DND-41 (cell line): ENCODE measurements at regions not wholly inside any gene's neighbourhood (a gene's known extent, or its start where the extent isn't known, plus 50 kb on each side); places are given as distances from the start of the nearest gene placed in this dataset.

ENCODE experiments used
- ATAC-seq: fragments of 200-7000 bp; cut with Tn5 transposase; 3 replicates; pipeline ENCODE4 v1.9.1; 2021; ENCODE audit warnings: low read depth; ENCODE audit not compliant: insufficient read depth
- DNase-seq: peaks from one replicate; pipeline ENCODE4 v3.0.0-alpha.2; 2020
- H2AFZ ChIP-seq: 2 replicates; pipeline ENCODE4 v1.6.0; 2012; ENCODE audit warnings: low read depth, low read length
- H3K27ac ChIP-seq: 2 replicates; pipeline ENCODE4 v1.5.1; 2012; ENCODE audit warnings: low read length, inconsistent platforms
- H3K27me3 ChIP-seq: fragments of 200-600 bp; sonication (generic); 2 replicates; pipeline ENCODE4 v1.6.0; 2012; ENCODE audit warnings: low read length, mild to moderate bottlenecking, inconsistent platforms; ENCODE audit not compliant: insufficient read depth, poor library complexity
- H3K36me3 ChIP-seq: 2 replicates; pipeline ENCODE4 v1.5.1; 2012; ENCODE audit warnings: low read length, inconsistent platforms; ENCODE audit not compliant: insufficient read depth
- H3K4me1 ChIP-seq: 2 replicates; pipeline ENCODE4 v1.5.1; 2012; ENCODE audit warnings: mild to moderate bottlenecking, low read length; ENCODE audit not compliant: insufficient read depth
- H3K4me2 ChIP-seq: 2 replicates; pipeline ENCODE4 v1.6.0; 2012; ENCODE audit warnings: mild to moderate bottlenecking, moderate library complexity, low read length, inconsistent platforms; ENCODE audit not compliant: insufficient read depth
- H3K4me3 ChIP-seq, 2 experiments: fragments of 200-600 bp in 1 of 2; shearing (Covaris generic) in 1 of 2; 2 replicates each; pipeline ENCODE4 v1.5.1; 2012 to 2016; ENCODE audit warnings: inconsistent platforms in 2 of 2, low read length in 2 of 2, mild to moderate bottlenecking in 2 of 2, low read depth in 1 of 2, moderate library complexity in 1 of 2
- H3K79me2 ChIP-seq: 2 replicates; pipeline ENCODE4 v1.6.0; 2012; ENCODE audit warnings: low read length, inconsistent platforms; ENCODE audit not compliant: insufficient read depth
- H3K9ac ChIP-seq: 2 replicates; pipeline ENCODE4 v1.6.0; 2012; ENCODE audit warnings: low read depth, mild to moderate bottlenecking, inconsistent platforms, low read length, moderate library complexity
- H3K9me3 ChIP-seq: 2 replicates; pipeline ENCODE4 v1.5.1; 2012; ENCODE audit warnings: low read length, moderate library complexity, mild to moderate bottlenecking, inconsistent platforms; ENCODE audit not compliant: insufficient read depth, severe bottlenecking
- H4K20me1 ChIP-seq: 2 replicates; pipeline ENCODE4 v1.6.0; 2012; ENCODE audit warnings: low read length; ENCODE audit not compliant: insufficient read depth
- EZH2 ChIP-seq: IDR thresholded peaks from 3 replicates; pipeline ENCODE4 v1.6.1; 2012; ENCODE audit warnings: borderline replicate concordance, low read depth, mild to moderate bottlenecking, moderate library complexity, low read length, inconsistent platforms; ENCODE audit not compliant: severe bottlenecking
- TF ChIP-seq, protein P1 (sequence below): IDR thresholded peaks from 2 replicates; pipeline ENCODE4 v1.5.1; 2012; ENCODE audit warnings: borderline replicate concordance, low read length, moderate library complexity, mild to moderate bottlenecking; ENCODE audit not compliant: poor library complexity, severe bottlenecking; ENCODE audit errors: extremely low read depth

DNA sequence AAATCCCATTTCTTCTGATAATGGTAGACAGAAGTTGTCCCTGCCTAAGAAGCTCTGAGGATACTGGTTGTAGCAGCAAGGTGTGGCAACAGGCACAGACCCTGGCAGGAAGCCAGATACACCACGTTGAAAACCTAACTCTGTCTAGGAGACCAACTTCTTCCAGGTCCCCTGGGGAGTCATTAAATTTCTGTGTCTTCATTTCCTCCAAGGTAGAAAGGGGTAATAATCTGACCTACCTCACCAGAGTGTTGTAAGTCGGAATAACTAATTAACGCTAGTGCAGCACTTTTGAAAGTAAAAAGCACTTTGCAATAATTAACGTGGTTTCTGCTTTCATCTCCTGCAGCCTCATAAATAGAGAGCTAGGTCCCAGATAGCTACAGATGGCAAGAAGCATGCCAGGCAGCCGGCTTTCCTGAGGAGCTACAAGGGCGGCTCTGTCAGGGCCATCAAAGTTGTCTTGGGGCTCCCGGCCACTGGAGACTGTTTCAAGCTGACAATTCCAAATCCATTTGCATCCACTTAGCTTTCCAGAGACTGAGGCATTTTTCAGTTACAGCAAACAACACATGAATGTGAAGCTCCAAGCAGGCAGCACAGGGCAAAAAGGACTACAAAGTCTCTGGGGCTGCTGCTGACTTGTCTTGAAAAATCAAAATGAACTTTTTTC is 176.2 kb downstream of the FOXO1 start:
- Histone ChIP-seq H3K27ac (no peak overlapping the region), H3K27me3 (peaks cover 20% of the 10 kb centered on the region), H2AFZ (no peak overlapping the region), H3K79me2 (no peaks in the 10 kb centered on the region), H3K4me2 (no peak overlapping the region), H3K9me3 (no peaks in the 10 kb centered on the region), H3K9ac (no peak overlapping the region), H3K4me1 (no peaks in the 10 kb centered on the region), H4K20me1 (no peaks in the 10 kb centered on the region; the same call in 1 of the 2 replicates), H3K36me3 (no peaks in the 10 kb centered on the region), H3K4me3 (no peak overlapping the region)
- no peak for ATAC-seq
- no peak for DNase-seq
- TF ChIP-seq EZH2: no peak
- TF ChIP-seq, protein P1, sequence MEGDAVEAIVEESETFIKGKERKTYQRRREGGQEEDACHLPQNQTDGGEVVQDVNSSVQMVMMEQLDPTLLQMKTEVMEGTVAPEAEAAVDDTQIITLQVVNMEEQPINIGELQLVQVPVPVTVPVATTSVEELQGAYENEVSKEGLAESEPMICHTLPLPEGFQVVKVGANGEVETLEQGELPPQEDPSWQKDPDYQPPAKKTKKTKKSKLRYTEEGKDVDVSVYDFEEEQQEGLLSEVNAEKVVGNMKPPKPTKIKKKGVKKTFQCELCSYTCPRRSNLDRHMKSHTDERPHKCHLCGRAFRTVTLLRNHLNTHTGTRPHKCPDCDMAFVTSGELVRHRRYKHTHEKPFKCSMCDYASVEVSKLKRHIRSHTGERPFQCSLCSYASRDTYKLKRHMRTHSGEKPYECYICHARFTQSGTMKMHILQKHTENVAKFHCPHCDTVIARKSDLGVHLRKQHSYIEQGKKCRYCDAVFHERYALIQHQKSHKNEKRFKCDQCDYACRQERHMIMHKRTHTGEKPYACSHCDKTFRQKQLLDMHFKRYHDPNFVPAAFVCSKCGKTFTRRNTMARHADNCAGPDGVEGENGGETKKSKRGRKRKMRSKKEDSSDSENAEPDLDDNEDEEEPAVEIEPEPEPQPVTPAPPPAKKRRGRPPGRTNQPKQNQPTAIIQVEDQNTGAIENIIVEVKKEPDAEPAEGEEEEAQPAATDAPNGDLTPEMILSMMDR: no peak

DNA sequence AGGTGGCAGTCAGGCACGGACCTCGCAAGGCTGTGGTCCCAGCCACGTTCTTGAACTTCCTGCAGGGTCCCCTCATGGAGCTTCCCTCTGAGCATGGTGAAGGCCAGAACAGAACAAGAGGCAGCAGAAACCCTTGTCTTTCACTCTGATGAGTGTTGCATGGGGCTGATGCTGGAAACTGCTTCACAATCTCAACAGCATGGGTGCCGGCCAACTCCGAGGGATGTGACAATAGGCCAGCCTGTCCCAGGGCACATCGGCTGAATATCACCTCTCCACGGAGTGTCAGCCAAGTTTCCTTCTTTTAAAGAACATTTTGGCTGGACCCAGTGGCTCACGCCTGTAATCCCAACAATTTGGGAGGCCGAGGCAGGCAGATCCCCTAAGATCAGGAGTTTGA is 173.9 kb downstream of the FOXO1 start:
- Histone ChIP-seq H3K27me3 (peaks cover 17% of the 10 kb centered on the region), H3K9ac (no peak overlapping the region), H3K27ac (no peak overlapping the region), H2AFZ (no peak overlapping the region), H3K36me3 (no peaks in the 10 kb centered on the region), H3K4me2 (no peak overlapping the region), H3K4me3 (no peak overlapping the region), H3K4me1 (no peaks in the 10 kb centered on the region), H4K20me1 (no peaks in the 10 kb centered on the region; the same call in 1 of the 2 replicates), H3K9me3 (no peaks in the 10 kb centered on the region), H3K79me2 (no peaks in the 10 kb centered on the region)
- ATAC-seq (no peak), DNase-seq (no peak)
- TF ChIP-seq, protein P1: no peak
- no peak for TF ChIP-seq EZH2

DNA sequence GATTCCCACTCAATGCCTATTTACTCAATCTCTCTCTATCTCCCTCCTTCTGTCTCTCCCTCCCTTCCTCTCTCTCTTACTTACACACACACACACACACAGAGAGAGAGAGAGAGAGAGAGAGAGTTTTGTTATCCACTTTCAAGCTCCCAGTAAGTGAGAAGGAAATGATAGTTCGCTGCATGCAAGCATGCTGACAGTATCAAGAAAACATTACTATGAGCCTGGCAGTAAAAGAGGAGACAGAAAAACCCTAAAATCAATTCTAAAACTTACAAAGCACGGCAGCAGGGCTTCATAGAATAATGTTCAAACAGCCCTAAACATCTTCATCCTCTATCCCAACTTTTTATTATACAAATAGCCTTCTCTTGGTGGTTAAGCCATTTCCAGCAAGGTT is 171.9 kb downstream of the FOXO1 start:
- no peak overlapping the region for H3K4me2 ChIP-seq
- H3K27me3 ChIP-seq: peaks cover 15% of the 10 kb centered on the region
- TF ChIP-seq, protein P1: no peak
- TF ChIP-seq EZH2: no peak
- no peaks in the 10 kb centered on the region for H3K9me3 ChIP-seq
- no peaks in the 10 kb centered on the region; the same call in 1 of the 2 replicates for H4K20me1 ChIP-seq
- H2AFZ ChIP-seq: no peak overlapping the region
- ATAC-seq (no peak), DNase-seq (no peak)
- H3K27ac ChIP-seq: no peak overlapping the region
- H3K9ac ChIP-seq: no peak overlapping the region
- H3K36me3 ChIP-seq: no peaks in the 10 kb centered on the region
- no peak overlapping the region for H3K4me3 ChIP-seq
- H3K79me2 ChIP-seq: no peaks in the 10 kb centered on the region
- no peaks in the 10 kb centered on the region for H3K4me1 ChIP-seq
